B cell (primary cell): ENCODE measurements at regions not wholly inside any gene's neighbourhood (a gene's known extent, or its start where the extent isn't known, plus 50 kb on each side); places are given as distances from the start of the nearest gene placed in this dataset.

Experiments
- EZH2 ChIP-seq: IDR thresholded peaks from 2 replicates; pipeline ENCODE4 v1.6.1; 2012; ENCODE audit warnings: borderline replicate concordance, low read depth, mild to moderate bottlenecking, moderate library complexity, low read length; ENCODE audit not compliant: insufficient read depth, poor library complexity, severe bottlenecking
- TF ChIP-seq, protein P1 (sequence below): fragments of 200-600 bp; IDR thresholded peaks from one replicate; pipeline ENCODE4 v1.8.0; 2022; ENCODE audit warnings: antibody characterized with exemption, mild to moderate bottlenecking

DNA sequence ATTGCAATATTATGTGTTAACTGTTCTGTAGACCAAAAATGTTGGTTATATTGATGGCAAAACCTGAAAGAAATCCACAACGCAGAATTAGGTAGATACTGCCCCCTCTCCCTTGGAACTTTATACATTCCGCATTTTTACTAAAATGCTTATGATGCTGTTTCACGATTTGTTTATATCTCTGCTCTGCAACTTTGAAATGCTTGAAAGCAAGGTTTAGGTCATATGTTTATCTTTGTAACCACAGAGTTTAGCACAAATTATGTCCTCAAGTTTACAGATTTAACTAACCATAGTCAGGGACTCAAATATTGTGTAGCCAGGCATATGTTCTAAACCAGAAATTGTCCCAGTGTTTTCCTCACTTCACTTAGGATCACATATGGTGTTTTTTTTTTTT is 66.1 kb upstream of the H2AZ1 start:
- TF ChIP-seq EZH2, result no peak
- TF ChIP-seq, protein P1, sequence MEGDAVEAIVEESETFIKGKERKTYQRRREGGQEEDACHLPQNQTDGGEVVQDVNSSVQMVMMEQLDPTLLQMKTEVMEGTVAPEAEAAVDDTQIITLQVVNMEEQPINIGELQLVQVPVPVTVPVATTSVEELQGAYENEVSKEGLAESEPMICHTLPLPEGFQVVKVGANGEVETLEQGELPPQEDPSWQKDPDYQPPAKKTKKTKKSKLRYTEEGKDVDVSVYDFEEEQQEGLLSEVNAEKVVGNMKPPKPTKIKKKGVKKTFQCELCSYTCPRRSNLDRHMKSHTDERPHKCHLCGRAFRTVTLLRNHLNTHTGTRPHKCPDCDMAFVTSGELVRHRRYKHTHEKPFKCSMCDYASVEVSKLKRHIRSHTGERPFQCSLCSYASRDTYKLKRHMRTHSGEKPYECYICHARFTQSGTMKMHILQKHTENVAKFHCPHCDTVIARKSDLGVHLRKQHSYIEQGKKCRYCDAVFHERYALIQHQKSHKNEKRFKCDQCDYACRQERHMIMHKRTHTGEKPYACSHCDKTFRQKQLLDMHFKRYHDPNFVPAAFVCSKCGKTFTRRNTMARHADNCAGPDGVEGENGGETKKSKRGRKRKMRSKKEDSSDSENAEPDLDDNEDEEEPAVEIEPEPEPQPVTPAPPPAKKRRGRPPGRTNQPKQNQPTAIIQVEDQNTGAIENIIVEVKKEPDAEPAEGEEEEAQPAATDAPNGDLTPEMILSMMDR, result no peak
